ENCODE measurements at regions not wholly inside any gene's neighbourhood (a gene's known extent, or its start where the extent isn't known, plus 50 kb on each side); places are given as distances from the start of the nearest gene placed in this dataset.

- Histone ChIP-seq H3K9me2 (replicated peaks; ENCODE audit: insufficient read depth) (no peaks in the 10 kb centered on the region), H3K4me2 (no peak overlapping the region), H3K4me1 (ENCODE audit: insufficient read depth) (peaks cover 7% of the 10 kb centered on the region), H3K27me3 (no peaks in the 10 kb centered on the region), H2AFZ (no peak overlapping the region), H3K4me3 (no peak overlapping the region), H3K27ac (no peak overlapping the region), H3K36me3 (replicated peaks; ENCODE audit: insufficient read depth, low read depth) (no peaks in the 10 kb centered on the region), H4K20me1 (ENCODE audit: insufficient read depth, poor library complexity, severe bottlenecking) (no peaks in the 10 kb centered on the region), H3K79me2 (no peaks in the 10 kb centered on the region), H3K9me3 (ENCODE audit: low read depth) (no peaks in the 10 kb centered on the region)
- WGBS (ENCODE audit: low lambda C conversion rate, missing lambda C conversion rate) = 100% methylated on average over 3 of the region's 3 CpGs
- DNase-seq (ENCODE audit: low spot score) = no peak
- TF ChIP-seq EZH2 (IDR thresholded peaks at IDR 0.05; ENCODE audit: borderline replicate concordance) (no peak), EZH2phosphoT487 (IDR thresholded peaks at IDR 0.05; ENCODE audit: low read depth, severe bottlenecking, unreplicated experiment) (no peak), CTCF (IDR thresholded peaks at IDR 0.05; ENCODE audit: poor library complexity) (no peak)
Measured at GRCh38 chr5:56606192-56606591, 209.2 kb upstream of the MAP3K1 start.

- Histone ChIP-seq H4K20me1 (ENCODE audit: insufficient read depth, poor library complexity, severe bottlenecking) (no peaks in the 10 kb centered on the region), H3K36me3 (replicated peaks; ENCODE audit: insufficient read depth, low read depth) (no peaks in the 10 kb centered on the region), H3K9me3 (ENCODE audit: low read depth) (no peaks in the 10 kb centered on the region), H3K4me2 (no peak overlapping the region), H3K4me3 (no peak overlapping the region), H2AFZ (no peak overlapping the region), H3K9me2 (replicated peaks; ENCODE audit: insufficient read depth) (no peaks in the 10 kb centered on the region), H3K27me3 (no peaks in the 10 kb centered on the region), H3K27ac (no peak overlapping the region), H3K4me1 (ENCODE audit: insufficient read depth) (peaks cover 7% of the 10 kb centered on the region), H3K79me2 (no peaks in the 10 kb centered on the region)
- no peak for TF ChIP-seq EZH2phosphoT487 (IDR thresholded peaks at IDR 0.05; ENCODE audit: low read depth, severe bottlenecking, unreplicated experiment)
- TF ChIP-seq CTCF (IDR thresholded peaks at IDR 0.05; ENCODE audit: poor library complexity) = no peak
- TF ChIP-seq EZH2 (IDR thresholded peaks at IDR 0.05; ENCODE audit: borderline replicate concordance) = no peak
- 85% methylated on average over 5 of the region's 5 CpGs for WGBS (ENCODE audit: low lambda C conversion rate, missing lambda C conversion rate)
- no peak for DNase-seq (ENCODE audit: low spot score)
Measured at GRCh38 chr5:56605231-56605630, 210.1 kb upstream of the MAP3K1 start.

GRCh38 chr5:56601641-56602071 is 213.7 kb upstream of the MAP3K1 start:
- WGBS (ENCODE audit: low lambda C conversion rate, missing lambda C conversion rate) = 51% methylated on average over 3 of the region's 3 CpGs
- TF ChIP-seq CTCF (IDR thresholded peaks at IDR 0.05; ENCODE audit: poor library complexity) = no peak
- TF ChIP-seq EZH2 (IDR thresholded peaks at IDR 0.05; ENCODE audit: borderline replicate concordance) = no peak
- TF ChIP-seq EZH2phosphoT487 (IDR thresholded peaks at IDR 0.05; ENCODE audit: low read depth, severe bottlenecking, unreplicated experiment) = no peak
- no peaks in the 10 kb centered on the region for H3K9me2 ChIP-seq (replicated peaks; ENCODE audit: insufficient read depth)

GRCh38 chr5:56598941-56599340 is 216.4 kb upstream of the MAP3K1 start:
- Histone ChIP-seq H3K36me3 (replicated peaks; ENCODE audit: insufficient read depth, low read depth) (no peaks in the 10 kb centered on the region), H3K27me3 (no peaks in the 10 kb centered on the region), H2AFZ (no peak overlapping the region), H3K9me2 (replicated peaks; ENCODE audit: insufficient read depth) (no peaks in the 10 kb centered on the region), H3K4me1 (ENCODE audit: insufficient read depth) (no peaks in the 10 kb centered on the region), H3K79me2 (no peaks in the 10 kb centered on the region), H3K9me3 (ENCODE audit: low read depth) (no peaks in the 10 kb centered on the region), H3K27ac (no peak overlapping the region), H4K20me1 (ENCODE audit: insufficient read depth, poor library complexity, severe bottlenecking) (no peaks in the 10 kb centered on the region), H3K4me3 (no peak overlapping the region), H3K4me2 (no peak overlapping the region)
- TF ChIP-seq CTCF (IDR thresholded peaks at IDR 0.05; ENCODE audit: poor library complexity) = no peak
- no peak for TF ChIP-seq EZH2 (IDR thresholded peaks at IDR 0.05; ENCODE audit: borderline replicate concordance)
- no peak for TF ChIP-seq EZH2phosphoT487 (IDR thresholded peaks at IDR 0.05; ENCODE audit: low read depth, severe bottlenecking, unreplicated experiment)
- DNase-seq (ENCODE audit: low spot score) = no peak

More at GRCh38 chr5:56601641-56602071, 213.7 kb upstream of the MAP3K1 start:
- no peaks in the 10 kb centered on the region for H3K27me3 ChIP-seq
- DNase-seq (ENCODE audit: low spot score) = no peak
- no peaks in the 10 kb centered on the region for H3K36me3 ChIP-seq (replicated peaks; ENCODE audit: insufficient read depth, low read depth)
- H3K4me2 ChIP-seq = no peak overlapping the region
- no peak overlapping the region for H2AFZ ChIP-seq
- no peak overlapping the region for H3K27ac ChIP-seq
- H3K79me2 ChIP-seq = no peaks in the 10 kb centered on the region
- no peaks in the 10 kb centered on the region for H3K4me1 ChIP-seq (ENCODE audit: insufficient read depth)
- no peak overlapping the region for H3K4me3 ChIP-seq
- H4K20me1 ChIP-seq (ENCODE audit: insufficient read depth, poor library complexity, severe bottlenecking) = no peaks in the 10 kb centered on the region
- H3K9me3 ChIP-seq (ENCODE audit: low read depth) = no peaks in the 10 kb centered on the region
